Ishikawa (cell line): ENCODE measurements at regions not wholly inside any gene's neighbourhood (a gene's known extent, or its start where the extent isn't known, plus 50 kb on each side); places are given as distances from the start of the nearest gene placed in this dataset.

Experiments
- CREB1 ChIP-seq: IDR thresholded peaks from 2 replicates; pipeline ENCODE4 v1.6.1; 2012; ENCODE audit warnings: low read depth
- EP300 ChIP-seq: IDR thresholded peaks from 2 replicates; pipeline ENCODE4 v1.6.1; 2012; ENCODE audit warnings: borderline replicate concordance
- FOXM1 ChIP-seq: IDR thresholded peaks from 2 replicates; pipeline ENCODE4 v1.6.1; 2012; ENCODE audit warnings: low read depth, borderline replicate concordance
- NFIC ChIP-seq: IDR thresholded peaks from 2 replicates; pipeline ENCODE4 v1.6.1; 2012
- RAD21 ChIP-seq: IDR thresholded peaks from 2 replicates; pipeline ENCODE4 v1.6.1; 2012; ENCODE audit warnings: low read depth
- TAF1 ChIP-seq: IDR thresholded peaks from 2 replicates; pipeline ENCODE4 v1.6.1; 2012; ENCODE audit warnings: low read depth, mild to moderate bottlenecking
- TEAD4 ChIP-seq: IDR thresholded peaks from 2 replicates; pipeline ENCODE4 v1.6.1; 2012
- YY1 ChIP-seq: IDR thresholded peaks from 2 replicates; pipeline ENCODE4 v1.6.1; 2012; ENCODE audit warnings: low read depth
- TF ChIP-seq, protein P1 (sequence below): IDR thresholded peaks from 2 replicates; pipeline ENCODE4 v1.6.1; 2012
- TF ChIP-seq, protein P2 (sequence below): IDR thresholded peaks from 2 replicates; pipeline ENCODE4 v1.6.1; 2012; ENCODE audit warnings: low read depth, mild to moderate bottlenecking
- TF ChIP-seq, protein P3 (sequence below): IDR thresholded peaks from 2 replicates; pipeline ENCODE4 v1.6.1; 2012

DNA sequence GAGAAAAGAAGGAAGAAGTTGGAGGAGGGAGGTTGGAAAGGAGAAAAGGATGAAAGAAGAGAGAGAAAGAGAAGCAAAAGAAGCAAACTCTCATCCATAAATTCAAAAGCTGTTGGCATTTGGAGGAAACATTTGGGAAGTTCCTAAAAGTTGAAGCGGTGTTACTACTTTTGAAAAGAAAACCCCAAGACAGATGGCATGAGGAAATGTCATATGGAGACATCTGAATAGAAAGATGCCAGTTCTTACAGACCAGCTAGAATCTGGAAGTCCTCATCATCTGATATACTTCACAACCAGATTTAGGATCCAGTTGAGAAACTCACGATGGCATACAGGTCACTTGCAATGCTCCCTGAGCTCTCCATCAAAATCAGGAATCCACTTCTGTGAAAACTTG lies 86.9 kb downstream of the RAP2A start:
- no peak for TF ChIP-seq TAF1
- TF ChIP-seq FOXM1: no peak
- TF ChIP-seq CREB1: no peak
- TF ChIP-seq, protein P1, sequence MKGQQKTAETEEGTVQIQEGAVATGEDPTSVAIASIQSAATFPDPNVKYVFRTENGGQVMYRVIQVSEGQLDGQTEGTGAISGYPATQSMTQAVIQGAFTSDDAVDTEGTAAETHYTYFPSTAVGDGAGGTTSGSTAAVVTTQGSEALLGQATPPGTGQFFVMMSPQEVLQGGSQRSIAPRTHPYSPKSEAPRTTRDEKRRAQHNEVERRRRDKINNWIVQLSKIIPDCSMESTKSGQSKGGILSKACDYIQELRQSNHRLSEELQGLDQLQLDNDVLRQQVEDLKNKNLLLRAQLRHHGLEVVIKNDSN: no peak
- TF ChIP-seq, protein P2, sequence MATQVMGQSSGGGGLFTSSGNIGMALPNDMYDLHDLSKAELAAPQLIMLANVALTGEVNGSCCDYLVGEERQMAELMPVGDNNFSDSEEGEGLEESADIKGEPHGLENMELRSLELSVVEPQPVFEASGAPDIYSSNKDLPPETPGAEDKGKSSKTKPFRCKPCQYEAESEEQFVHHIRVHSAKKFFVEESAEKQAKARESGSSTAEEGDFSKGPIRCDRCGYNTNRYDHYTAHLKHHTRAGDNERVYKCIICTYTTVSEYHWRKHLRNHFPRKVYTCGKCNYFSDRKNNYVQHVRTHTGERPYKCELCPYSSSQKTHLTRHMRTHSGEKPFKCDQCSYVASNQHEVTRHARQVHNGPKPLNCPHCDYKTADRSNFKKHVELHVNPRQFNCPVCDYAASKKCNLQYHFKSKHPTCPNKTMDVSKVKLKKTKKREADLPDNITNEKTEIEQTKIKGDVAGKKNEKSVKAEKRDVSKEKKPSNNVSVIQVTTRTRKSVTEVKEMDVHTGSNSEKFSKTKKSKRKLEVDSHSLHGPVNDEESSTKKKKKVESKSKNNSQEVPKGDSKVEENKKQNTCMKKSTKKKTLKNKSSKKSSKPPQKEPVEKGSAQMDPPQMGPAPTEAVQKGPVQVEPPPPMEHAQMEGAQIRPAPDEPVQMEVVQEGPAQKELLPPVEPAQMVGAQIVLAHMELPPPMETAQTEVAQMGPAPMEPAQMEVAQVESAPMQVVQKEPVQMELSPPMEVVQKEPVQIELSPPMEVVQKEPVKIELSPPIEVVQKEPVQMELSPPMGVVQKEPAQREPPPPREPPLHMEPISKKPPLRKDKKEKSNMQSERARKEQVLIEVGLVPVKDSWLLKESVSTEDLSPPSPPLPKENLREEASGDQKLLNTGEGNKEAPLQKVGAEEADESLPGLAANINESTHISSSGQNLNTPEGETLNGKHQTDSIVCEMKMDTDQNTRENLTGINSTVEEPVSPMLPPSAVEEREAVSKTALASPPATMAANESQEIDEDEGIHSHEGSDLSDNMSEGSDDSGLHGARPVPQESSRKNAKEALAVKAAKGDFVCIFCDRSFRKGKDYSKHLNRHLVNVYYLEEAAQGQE: no peak
- TF ChIP-seq RAD21: no peak
- TF ChIP-seq NFIC: no peak
- TF ChIP-seq EP300: no peak
- TF ChIP-seq, protein P3, sequence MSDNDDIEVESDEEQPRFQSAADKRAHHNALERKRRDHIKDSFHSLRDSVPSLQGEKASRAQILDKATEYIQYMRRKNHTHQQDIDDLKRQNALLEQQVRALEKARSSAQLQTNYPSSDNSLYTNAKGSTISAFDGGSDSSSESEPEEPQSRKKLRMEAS: no peak
- TF ChIP-seq YY1: no peak
- no peak for TF ChIP-seq TEAD4
